Esophagus muscularis mucosa (tissue), 3 donors: ENCODE measurements at regions not wholly inside any gene's neighbourhood (a gene's known extent, or its start where the extent isn't known, plus 50 kb on each side); places are given as distances from the start of the nearest gene placed in this dataset.

Source experiments
- POLR2AphosphoS5 ChIP-seq, 2 donors: sonication (generic); formaldehyde crosslinking; IDR thresholded peaks; one replicate each; pipeline ENCODE4 v1.6.1; 2017; ENCODE audit warnings: antibody characterized with exemption in 2 of 2
- TF ChIP-seq, protein P1 (sequence below), 3 experiments: fragments of 200-600 bp in 2 of 3; fragments of 450-650 bp in 1 of 3; sonication (generic) in 2 of 3; IDR thresholded peaks; one replicate each; pipeline ENCODE4 v1.5.1; 2017 to 2019; ENCODE audit warnings: antibody characterized with exemption in 3 of 3, mild to moderate bottlenecking in 2 of 3, moderate library complexity in 1 of 3

DNA sequence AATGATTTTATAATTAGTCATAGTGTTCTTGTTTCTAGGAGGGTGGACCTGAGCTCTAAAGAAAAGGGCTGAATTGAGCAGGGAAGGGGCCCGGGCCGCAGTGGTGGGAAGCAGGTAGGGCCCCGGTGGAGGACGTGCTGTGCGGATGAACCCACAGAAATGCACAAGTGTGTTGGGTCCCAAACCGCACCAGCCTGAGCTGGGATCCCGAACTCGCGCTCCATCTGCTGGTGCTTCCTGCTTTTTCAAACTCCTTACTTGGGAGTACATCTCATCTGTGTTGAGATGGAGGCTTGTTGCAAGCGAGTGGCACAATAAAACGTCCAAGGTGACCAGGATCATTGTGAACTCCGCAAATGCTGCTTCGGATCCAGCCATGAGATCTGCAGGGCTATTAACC, 244.8 kb upstream of the IGF1R start:
- TF ChIP-seq, protein P1, sequence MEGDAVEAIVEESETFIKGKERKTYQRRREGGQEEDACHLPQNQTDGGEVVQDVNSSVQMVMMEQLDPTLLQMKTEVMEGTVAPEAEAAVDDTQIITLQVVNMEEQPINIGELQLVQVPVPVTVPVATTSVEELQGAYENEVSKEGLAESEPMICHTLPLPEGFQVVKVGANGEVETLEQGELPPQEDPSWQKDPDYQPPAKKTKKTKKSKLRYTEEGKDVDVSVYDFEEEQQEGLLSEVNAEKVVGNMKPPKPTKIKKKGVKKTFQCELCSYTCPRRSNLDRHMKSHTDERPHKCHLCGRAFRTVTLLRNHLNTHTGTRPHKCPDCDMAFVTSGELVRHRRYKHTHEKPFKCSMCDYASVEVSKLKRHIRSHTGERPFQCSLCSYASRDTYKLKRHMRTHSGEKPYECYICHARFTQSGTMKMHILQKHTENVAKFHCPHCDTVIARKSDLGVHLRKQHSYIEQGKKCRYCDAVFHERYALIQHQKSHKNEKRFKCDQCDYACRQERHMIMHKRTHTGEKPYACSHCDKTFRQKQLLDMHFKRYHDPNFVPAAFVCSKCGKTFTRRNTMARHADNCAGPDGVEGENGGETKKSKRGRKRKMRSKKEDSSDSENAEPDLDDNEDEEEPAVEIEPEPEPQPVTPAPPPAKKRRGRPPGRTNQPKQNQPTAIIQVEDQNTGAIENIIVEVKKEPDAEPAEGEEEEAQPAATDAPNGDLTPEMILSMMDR (IDR thresholded peaks at IDR 0.05) = no peak
- TF ChIP-seq POLR2AphosphoS5 (IDR thresholded peaks at IDR 0.05) = no peak
